HCEC 1CT (cell line): ENCODE measurements at regions not wholly inside any gene's neighbourhood (a gene's known extent, or its start where the extent isn't known, plus 50 kb on each side); places are given as distances from the start of the nearest gene placed in this dataset.
A peak's percentile ranks its signal among the peaks of the same experiment; 100 is the strongest.

ENCODE experiments used
- DNase-seq: peaks from one replicate; pipeline ENCODE4 v3.0.0-alpha.2; 2017

DNA sequence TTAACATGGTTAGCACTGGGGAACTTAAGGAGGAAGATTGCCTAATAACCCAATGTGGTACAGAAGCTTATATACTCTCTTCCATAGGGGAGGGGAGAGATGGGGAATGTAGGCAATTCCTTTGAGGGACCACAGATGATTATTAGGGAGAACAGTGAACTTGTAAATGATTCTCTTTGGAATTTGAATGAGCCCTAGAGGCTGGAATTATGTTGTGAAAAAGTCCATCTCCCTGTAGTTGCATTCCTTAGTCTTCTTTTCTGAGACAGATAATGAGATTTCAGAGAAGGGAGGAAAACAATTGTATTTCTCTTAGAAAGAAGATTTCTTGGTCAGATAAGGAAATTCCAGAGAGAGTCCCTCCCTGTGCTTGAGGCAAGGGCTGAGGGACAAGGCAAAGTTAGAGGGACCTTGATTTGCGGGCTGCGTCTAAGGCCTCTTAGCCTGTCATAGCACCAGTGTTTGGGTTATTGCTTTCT is 89.0 kb upstream of the HMCN1 start:
- no peak for DNase-seq

DNA sequence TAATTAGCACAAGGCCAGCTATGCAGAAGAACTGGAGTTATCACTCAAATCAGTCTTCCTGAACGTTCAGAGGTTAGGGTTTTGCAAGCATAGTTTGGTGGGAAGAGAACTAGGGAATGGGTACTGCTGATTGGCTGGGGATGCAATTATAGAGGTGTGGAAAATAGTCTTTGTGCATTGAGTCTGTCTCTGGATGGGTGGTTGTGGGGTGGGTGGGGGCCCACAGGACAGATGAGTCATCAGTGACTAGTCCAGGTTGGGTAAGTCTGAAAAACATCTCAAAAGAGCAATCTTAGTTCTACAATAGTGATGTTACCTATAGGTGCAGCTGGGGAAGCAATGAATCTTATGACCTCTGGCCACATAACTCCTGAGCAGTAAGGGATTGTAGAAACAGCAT is 89.7 kb upstream of the HMCN1 start:
- DNase-seq: no peak

DNA sequence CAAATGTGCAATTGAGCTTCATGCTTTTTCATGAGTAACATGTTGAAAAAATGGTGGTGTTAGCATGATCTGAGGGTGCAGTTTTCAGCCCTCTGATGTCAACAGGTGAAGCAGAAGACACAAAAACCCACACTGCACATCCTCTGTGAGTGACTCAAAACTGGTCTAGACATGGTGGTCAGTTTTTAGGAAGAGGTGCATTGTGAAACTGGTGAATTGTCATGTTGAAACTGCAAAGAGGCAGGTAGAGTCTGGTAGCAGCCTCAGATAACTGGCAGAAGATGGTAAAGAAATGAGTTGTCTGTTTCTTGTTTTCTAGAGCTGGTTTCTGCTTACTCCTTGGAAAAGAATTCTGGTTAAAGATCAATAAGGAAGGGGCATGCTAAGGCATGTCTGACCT is 97.3 kb upstream of the HMCN1 start:
- no peak for DNase-seq

- DNase-seq: no peak
Measured at GRCh38 chr1:185634704-185635103, 99.5 kb upstream of the HMCN1 start.

GRCh38 chr1:185632659-185633423 is 101.3 kb upstream of the HMCN1 start:
- no peak for DNase-seq

DNA sequence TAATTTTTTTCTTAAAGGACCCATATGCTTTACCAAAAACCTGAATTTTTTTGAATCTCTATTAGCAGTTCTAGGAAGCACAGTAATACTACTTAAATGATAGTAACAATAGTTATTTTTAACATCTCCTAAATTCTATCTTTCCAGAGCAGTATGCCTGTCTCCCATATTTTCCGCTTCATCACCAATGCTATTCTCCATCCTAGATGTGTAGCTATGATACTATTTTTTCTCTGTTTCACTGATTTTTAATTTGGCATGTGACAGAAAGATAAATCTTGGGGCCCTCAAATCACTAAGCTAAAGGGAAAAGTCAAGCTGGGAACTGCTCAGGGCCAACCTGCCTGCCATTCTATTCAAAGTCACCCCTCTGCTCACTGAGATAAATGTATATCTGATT is 102.3 kb upstream of the HMCN1 start:
- no peak for DNase-seq

DNA sequence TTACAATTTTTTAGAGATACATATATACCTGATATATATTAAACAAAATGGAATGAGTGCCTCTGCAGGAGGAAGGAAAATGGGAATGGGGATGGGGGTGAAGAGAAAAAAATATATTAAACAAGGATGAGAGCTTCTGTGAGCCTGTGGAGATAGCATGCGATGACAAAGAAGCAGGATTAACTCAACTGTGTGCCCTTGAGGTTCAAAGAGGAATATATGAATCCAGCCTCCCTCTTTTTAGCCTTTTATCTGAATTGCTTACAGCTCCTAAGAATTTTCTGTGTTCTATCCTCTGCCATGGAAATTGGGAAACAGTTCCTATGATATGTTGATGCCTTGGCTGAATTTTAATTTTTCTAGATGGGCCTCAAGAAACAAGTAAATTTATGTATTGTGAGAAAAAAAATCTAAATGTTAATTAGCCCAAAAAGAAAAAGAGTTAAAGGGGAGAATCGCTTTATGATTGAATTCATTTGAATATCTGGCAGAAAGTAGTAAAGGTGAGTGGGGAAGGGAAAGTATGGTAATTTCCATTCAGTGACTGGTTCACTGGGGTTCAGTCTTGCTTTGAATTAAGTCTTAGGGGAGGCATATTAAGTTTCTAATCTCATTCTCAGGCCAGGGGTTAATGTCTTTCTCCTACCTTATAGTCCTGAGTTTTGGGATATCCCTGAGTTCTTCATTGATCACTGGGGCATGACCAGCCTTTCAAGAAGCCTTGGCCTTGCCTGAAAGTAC is 106.3 kb upstream of the HMCN1 start:
- DNase-seq: no peak

GRCh38 chr1:185627171-185627570 is 107.0 kb upstream of the HMCN1 start:
- DNase-seq: no peak

GRCh38 chr1:185626344-185626743 is 107.8 kb upstream of the HMCN1 start:
- DNase-seq: no peak

DNA sequence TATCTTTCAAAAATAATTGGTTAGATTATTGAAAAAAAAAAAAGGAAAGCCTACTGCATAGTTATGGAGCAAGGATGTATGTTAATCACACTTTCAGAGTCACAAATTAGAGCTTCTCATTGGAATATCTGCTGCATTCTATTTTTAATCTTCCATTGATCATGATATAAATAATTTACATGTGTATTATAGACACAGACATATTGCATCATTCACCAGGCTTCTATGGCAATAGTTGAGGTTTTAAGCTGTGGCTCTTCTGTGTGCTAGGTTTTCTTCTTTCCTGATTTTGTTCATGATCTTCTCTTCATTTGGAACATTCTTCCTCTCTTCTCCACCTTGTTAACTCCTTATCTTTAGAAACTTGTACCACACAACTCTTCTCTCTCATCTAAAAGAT is 123.2 kb upstream of the HMCN1 start:
- DNase-seq: no peak

DNA sequence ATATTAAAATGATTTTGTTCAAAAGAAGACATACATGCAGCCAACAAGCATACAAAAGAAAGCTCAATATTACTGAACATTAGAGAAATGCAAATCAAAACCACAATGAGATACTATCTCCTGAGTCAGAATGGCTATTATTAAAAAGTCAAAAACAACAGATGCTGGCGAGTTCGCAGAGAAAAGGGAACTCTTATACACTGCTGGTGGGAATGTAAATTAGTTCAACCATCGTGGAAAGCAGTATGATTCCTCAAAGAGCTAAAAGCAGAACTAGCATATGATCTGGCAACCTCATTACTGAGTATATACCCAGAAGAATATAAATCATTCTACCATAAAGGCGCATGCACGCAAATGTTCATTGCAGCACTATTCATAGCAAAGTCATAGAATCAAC is 126.0 kb upstream of the HMCN1 start:
- DNase-seq: no peak

GRCh38 chr1:185603158-185603557 is 131.0 kb upstream of the HMCN1 start:
- DNase-seq: no peak

- DNase-seq: no peak
Measured at GRCh38 chr1:185601189-185601588, 133.0 kb upstream of the HMCN1 start.

GRCh38 chr1:185600641-185601040 is 133.6 kb upstream of the HMCN1 start:
- no peak for DNase-seq

GRCh38 chr1:185598332-185598731 is 135.9 kb upstream of the HMCN1 start:
- DNase-seq: no peak

DNA sequence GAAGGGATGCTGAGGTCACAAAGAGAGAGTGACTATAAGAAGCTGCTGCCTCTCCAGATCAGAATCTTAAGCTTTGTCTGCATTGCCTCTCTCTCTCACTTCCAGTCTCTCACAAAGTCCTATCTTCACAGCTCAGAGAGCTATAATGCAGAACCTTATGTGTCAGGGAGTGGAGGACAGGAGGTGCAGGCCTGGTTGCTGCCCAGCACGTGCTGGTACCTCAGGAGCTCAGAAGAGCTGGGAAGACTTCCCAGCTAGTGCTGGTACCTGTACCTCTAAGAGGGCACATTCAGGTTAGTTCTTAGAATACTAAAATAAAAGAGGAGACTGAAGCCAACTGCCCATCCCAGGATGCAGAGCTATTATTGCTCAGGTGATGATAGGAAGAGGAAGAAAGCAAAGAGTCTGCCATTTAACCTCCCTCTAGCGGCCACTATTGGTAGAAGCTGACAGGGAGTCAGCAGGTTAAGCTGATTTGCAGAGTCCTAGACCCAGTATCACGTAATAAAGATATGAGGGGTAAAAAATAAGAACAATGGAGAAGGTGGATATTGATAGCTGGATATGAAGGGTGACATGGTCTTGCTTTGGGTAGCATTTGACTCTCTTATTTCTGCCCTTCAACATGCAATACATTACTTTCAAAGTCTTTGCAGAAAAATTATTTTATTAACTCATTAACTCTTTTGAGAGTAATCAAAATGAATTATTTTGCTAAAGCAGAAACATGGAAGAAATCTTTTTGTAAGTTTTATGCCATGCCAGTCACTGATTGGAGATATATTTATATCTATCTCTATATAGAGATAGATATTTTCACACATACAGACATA is 138.1 kb upstream of the HMCN1 start:
- peak; percentile 33 for DNase-seq

DNA sequence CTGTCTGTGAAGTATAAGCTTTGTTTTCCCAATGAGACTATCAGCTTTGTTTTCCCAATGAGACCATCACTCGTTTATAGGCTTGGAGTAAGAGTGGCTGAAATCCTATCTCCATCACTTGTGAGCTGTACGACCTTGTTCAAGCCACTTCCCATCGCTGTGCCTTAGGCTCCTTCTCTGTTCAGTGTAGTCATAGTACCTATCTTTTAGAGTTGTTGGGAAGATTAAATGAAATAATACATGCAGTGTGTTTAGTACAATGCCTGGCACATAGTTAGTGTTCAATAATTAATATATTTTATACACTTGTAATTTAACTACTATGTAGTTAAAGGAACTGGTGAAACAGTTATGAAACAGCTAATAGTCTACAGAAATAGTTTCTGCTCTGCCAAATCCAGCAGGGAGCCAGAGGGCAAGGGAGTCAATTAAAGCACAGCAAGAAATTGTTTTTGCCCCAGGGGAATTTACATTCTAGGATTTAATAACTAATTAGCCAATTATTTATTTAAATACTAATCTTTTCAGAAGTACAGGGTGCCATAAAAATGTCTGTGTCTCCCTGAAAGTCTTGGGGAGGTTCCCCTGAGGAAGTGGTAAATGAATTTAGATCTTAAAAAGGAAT is 139.3 kb upstream of the HMCN1 start:
- no peak for DNase-seq

DNA sequence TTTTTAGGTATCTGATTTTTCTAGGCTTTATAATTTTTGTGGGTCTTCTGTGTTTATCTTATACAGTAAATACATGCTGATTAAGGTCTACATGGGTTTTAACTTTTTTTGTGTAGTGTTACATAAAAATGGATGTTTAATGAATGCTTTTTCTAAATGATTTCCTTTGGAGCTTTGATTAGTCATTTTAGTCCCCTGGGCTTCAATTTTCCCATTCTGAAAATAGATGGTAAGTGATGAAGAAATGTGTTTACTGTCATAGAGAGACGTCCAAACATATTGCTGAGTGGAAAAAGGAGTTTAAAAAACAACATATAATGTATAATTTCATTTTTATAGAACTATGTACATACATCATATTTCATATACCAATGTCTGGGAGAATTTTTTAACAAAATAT is 140.9 kb upstream of the HMCN1 start:
- DNase-seq: no peak

GRCh38 chr1:185585770-185586169 is 148.4 kb upstream of the HMCN1 start:
- DNase-seq: no peak

DNA sequence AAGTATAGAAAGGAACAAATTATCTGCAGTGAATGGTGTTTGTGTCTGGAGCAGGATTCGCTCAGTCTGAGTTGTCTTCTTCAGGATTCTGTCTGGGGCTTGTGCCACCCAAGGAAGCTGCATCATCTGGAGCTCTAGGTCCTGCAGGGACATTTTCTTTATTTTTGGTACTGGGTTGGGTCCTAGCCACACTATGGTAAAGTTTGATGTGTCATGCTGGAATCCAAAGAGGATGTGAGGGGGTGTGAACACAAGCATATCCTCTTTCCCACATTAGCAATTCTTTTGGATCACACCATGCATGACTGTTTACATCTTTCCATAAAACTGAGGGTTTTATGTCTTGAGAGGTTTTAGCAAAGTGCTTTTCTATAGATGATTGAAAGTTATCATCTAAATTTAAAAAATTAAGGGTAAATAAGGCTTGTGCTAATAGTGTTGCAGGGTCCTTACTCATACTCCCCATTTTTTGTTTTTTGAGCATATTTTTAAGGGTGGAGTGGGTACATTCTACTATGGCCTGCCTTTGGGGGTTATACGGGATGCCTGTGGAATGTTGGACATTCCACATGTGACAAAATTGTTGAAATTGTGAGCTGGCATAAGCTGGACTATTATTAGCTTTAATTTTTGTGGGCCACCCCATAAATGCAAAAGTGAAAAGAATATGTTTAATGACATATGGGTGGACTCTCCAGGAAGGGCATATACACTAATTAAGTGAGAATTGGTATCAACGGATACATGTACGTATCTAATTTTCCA is 152.0 kb upstream of the HMCN1 start:
- DNase-seq: no peak

DNA sequence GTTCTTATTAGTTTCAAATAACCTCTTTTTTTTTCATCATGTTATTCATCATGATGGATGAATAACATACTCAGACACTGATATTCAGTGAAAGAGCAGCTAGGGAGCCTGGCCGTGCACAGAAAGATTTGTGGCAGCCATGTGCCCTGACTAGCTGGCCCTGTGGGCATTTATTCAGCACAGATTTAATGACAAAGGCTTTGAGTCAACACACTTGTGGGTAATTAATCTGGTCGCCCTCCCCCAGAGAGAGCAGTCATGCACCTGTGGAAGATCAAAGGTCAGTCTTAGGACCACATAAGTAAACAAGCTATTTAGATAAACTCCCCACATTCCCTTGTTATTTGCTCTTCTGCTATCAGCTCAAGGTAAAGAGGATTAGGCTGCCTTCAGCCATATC is 153.2 kb upstream of the HMCN1 start:
- no peak for DNase-seq

- DNase-seq: no peak
Measured at GRCh38 chr1:185578293-185578692, 155.9 kb upstream of the HMCN1 start.
